ENCODE measurements at regions not wholly inside any gene's neighbourhood (a gene's known extent, or its start where the extent isn't known, plus 50 kb on each side); places are given as distances from the start of the nearest gene placed in this dataset.

GRCh38 chr10:93143281-93143680 lies 69.6 kb downstream of the CYP26A1 start:
- TF ChIP-seq POLR2A (IDR thresholded peaks at IDR 0.05) (no peak), CTCF (IDR thresholded peaks at IDR 0.05) (no peak)
- no peak for DNase-seq
- no peaks in the 10 kb centered on the region for H3K4me1 ChIP-seq
- H3K9me3 ChIP-seq: no peaks in the 10 kb centered on the region
- no peaks in the 10 kb centered on the region for H3K27me3 ChIP-seq
- no peak overlapping the region for H3K27ac ChIP-seq
- intact Hi-C loops (cut with DNase I): no loop called here
- H3K36me3 ChIP-seq: no peaks in the 10 kb centered on the region
- H3K4me3 ChIP-seq: no peak overlapping the region
- WGBS, 2 donors: 89 to 94% methylated on average over 1 of the region's 1 CpG

GRCh38 chr10:93146336-93146735 lies 72.6 kb downstream of the CYP26A1 start:
- H3K4me1 ChIP-seq: no peaks in the 10 kb centered on the region
- intact Hi-C loops (cut with DNase I): no loop called here
- no peaks in the 10 kb centered on the region for H3K9me3 ChIP-seq
- no peaks in the 10 kb centered on the region for H3K36me3 ChIP-seq
- no peak for DNase-seq
- WGBS, 2 donors: 92% methylated on average over 3 of the region's 3 CpGs
- H3K27ac ChIP-seq: no peak overlapping the region
- H3K27me3 ChIP-seq: no peaks in the 10 kb centered on the region
- H3K4me3 ChIP-seq: no peak overlapping the region
- TF ChIP-seq CTCF (IDR thresholded peaks at IDR 0.05) (no peak), POLR2A (IDR thresholded peaks at IDR 0.05) (no peak), POLR2AphosphoS5 (IDR thresholded peaks at IDR 0.05) (no peak), EP300 (IDR thresholded peaks at IDR 0.05) (no peak)

DNA sequence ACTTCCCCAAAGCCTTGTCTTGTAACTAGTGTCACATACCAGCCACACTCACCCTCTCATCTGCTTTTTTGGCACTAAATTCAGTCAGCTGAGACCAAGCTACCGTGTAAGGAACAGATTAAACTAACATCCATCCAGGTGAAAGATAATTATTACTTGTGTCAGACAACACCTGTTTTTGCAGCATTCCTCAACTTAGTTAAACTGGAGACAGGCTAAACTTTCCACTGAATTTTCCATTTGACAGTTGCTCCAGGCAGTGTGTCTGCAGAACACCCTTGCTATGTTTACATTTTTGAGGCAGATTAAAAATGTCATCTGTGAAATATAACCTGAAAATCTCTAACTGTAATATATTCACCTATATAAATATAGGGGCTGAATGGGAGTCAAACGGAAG lies 73.6 kb downstream of the CYP26A1 start:
- 45 to 64% methylated on average over 2 of the region's 2 CpGs for WGBS, 2 donors
- TF ChIP-seq CTCF (IDR thresholded peaks at IDR 0.05): no peak
- Histone ChIP-seq H3K27ac (no peak overlapping the region), H3K9me3 (no peaks in the 10 kb centered on the region), H3K4me1 (peaks cover 0 to 5% (median 1%) of the 10 kb centered on the region in 4 donors), H3K27me3 (no peaks in the 10 kb centered on the region), H3K4me3 (no peak overlapping the region), H3K36me3 (no peaks in the 10 kb centered on the region)
- DNase-seq: no peak
- intact Hi-C loops (cut with DNase I): no loop called here

GRCh38 chr10:93148476-93148875 lies 74.8 kb downstream of the CYP26A1 start:
- no peak for TF ChIP-seq EP300 (IDR thresholded peaks at IDR 0.05)
- TF ChIP-seq CTCF (IDR thresholded peaks at IDR 0.05): no peak
- DNase-seq: no peak
- no peaks in the 10 kb centered on the region for H3K27me3 ChIP-seq
- peaks cover 0 to 5% (median 0%) of the 10 kb centered on the region in 4 donors for H3K9me3 ChIP-seq
- H3K4me1 ChIP-seq: peaks cover 0 to 5% (median 2%) of the 10 kb centered on the region in 4 donors
- no peak overlapping the region for H3K27ac ChIP-seq
- 98% methylated on average over 3 of the region's 3 CpGs for WGBS, 2 donors
- no peaks in the 10 kb centered on the region for H3K36me3 ChIP-seq
- intact Hi-C loops (cut with DNase I): no loop called here
- H3K4me3 ChIP-seq: no peak overlapping the region

GRCh38 chr10:93149761-93150160 lies 76.1 kb downstream of the CYP26A1 start:
- Histone ChIP-seq H3K4me1 (peaks cover 0 to 5% (median 2%) of the 10 kb centered on the region in 4 donors), H3K9me3 (peaks cover 0 to 5% (median 0%) of the 10 kb centered on the region in 4 donors), H3K4me3 (no peak overlapping the region), H3K27ac (no peak overlapping the region), H3K27me3 (no peaks in the 10 kb centered on the region), H3K36me3 (no peaks in the 10 kb centered on the region)
- no peak for DNase-seq
- 91 to 92% methylated on average over 4 of the region's 4 CpGs for whole genome bisulfite sequencing, 2 donors
- intact Hi-C loops (cut with DNase I): no loop called here
- TF ChIP-seq POLR2AphosphoS5 (IDR thresholded peaks at IDR 0.05) (no peak), CTCF (IDR thresholded peaks at IDR 0.05) (no peak), EP300 (IDR thresholded peaks at IDR 0.05) (no peak), POLR2A (IDR thresholded peaks at IDR 0.05) (no peak)

All from sigmoid colon (tissue), 6 donors.